AG04450 (cell line): ENCODE measurements at regions not wholly inside any gene's neighbourhood (a gene's known extent, or its start where the extent isn't known, plus 50 kb on each side); places are given as distances from the start of the nearest gene placed in this dataset.

Experiments used
- CTCF ChIA-PET: fragments of 300-600, 350-600 bp; formaldehyde crosslinking; extraction: SDS; loops from one replicate; lab custom pipeline; 2022; ENCODE audit warnings: antibody characterized with exemption, inconsistent platforms; lab: Charles Lee
- POLR2A ChIA-PET: fragments of 350-600 bp; formaldehyde crosslinking; extraction: SDS; loops from one replicate; lab custom pipeline; 2021; ENCODE audit warnings: antibody characterized with exemption, inconsistent platforms; lab: Yijun Ruan, JAX
- DNase-seq: peaks from one replicate; pipeline ENCODE4 v3.0.0-alpha.2; 2011; ENCODE audit warnings: low read depth, low spot score
- H3K27ac ChIP-seq: one replicate; pipeline ENCODE4 v1.5.1; 2012; ENCODE audit warnings: low read depth, low read length, control low read depth
- H3K27me3 ChIP-seq: one replicate; pipeline ENCODE4 v1.6.0; 2012; ENCODE audit warnings: low read length; ENCODE audit not compliant: control insufficient read depth, insufficient read depth
- H3K4me3 ChIP-seq: 2 replicates; pipeline ENCODE4 v1.5.1; 2011; ENCODE audit warnings: mild to moderate bottlenecking, low read depth, low read length, control low read depth
- H3K9me3 ChIP-seq: 2 replicates; pipeline ENCODE4 v1.5.1; 2012; ENCODE audit warnings: low read length; ENCODE audit not compliant: control insufficient read depth, insufficient read depth
- TF ChIP-seq, protein P1 (sequence below): IDR thresholded peaks from 2 replicates; pipeline ENCODE4 v1.5.1; 2011; ENCODE audit warnings: low read depth, low read length, control low read depth, inconsistent platforms

DNA sequence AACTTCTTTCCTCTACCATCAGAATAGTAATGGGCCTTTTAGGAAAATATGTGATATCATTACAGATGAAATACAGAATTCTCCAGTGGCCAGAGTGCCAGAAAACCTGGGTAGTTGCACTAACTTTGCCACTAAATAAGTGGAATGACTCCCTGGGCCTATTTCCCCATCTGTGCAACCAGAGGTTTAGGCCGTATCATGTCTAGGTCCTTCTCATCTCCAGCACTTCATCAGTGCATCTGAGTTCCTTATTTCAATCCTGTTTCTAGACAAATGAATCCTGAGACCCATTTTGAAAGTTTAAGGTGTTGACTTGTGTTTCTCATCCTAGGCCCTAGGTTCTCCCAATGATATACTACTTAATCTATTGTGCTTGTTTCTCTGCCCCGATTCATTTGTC, 236.2 kb downstream of the CD83 start:
- TF ChIP-seq, protein P1, sequence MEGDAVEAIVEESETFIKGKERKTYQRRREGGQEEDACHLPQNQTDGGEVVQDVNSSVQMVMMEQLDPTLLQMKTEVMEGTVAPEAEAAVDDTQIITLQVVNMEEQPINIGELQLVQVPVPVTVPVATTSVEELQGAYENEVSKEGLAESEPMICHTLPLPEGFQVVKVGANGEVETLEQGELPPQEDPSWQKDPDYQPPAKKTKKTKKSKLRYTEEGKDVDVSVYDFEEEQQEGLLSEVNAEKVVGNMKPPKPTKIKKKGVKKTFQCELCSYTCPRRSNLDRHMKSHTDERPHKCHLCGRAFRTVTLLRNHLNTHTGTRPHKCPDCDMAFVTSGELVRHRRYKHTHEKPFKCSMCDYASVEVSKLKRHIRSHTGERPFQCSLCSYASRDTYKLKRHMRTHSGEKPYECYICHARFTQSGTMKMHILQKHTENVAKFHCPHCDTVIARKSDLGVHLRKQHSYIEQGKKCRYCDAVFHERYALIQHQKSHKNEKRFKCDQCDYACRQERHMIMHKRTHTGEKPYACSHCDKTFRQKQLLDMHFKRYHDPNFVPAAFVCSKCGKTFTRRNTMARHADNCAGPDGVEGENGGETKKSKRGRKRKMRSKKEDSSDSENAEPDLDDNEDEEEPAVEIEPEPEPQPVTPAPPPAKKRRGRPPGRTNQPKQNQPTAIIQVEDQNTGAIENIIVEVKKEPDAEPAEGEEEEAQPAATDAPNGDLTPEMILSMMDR: no peak
- Histone ChIP-seq H3K4me3 (no peak overlapping the region), H3K9me3 (no peaks in the 10 kb centered on the region; the same call in 1 of the 2 replicates), H3K27me3 (peaks cover 19% of the 10 kb centered on the region), H3K27ac (no peak overlapping the region)
- DNase-seq: no peak
- ChIA-PET CTCF (no interaction called here), POLR2A (no interaction called here)

DNA sequence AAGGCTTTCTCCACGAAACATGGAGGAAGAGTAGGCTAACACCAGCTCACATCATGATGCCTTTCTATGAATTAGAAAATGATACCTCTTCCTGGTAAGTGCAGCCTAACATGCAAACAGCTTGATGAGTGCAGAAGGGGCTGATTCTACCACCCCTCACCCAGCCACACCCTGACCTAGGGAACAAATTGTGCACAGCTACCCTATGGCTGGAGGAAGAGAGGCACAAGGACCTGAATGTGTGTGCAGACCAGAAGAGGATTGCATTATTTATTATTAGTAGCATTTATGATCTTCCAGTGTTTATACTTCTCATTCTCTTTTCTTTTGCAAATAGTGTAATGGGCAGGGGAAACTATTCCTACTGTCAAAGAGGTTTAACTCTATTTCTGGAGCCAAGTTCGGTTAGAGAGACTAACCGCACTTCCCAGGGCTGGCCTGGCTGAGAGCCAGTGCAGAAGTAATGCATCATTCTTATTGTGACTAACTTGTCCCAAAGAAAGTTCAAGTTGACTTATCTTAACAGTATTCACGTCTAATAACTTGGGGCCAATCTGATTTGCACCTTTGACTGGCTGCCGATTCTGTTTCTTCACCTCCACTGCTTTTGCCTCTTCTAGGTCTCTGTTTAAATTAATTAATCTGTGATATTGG, 237.5 kb downstream of the CD83 start:
- peak; percentile 45 for DNase-seq
- ChIA-PET POLR2A (no interaction called here), CTCF (no interaction called here)
- no peak overlapping the region for H3K27ac ChIP-seq
- H3K27me3 ChIP-seq: peaks cover 16% of the 10 kb centered on the region
- TF ChIP-seq, protein P1: no peak
- no peak overlapping the region for H3K4me3 ChIP-seq
- no peaks in the 10 kb centered on the region; the same call in 1 of the 2 replicates for H3K9me3 ChIP-seq

DNA sequence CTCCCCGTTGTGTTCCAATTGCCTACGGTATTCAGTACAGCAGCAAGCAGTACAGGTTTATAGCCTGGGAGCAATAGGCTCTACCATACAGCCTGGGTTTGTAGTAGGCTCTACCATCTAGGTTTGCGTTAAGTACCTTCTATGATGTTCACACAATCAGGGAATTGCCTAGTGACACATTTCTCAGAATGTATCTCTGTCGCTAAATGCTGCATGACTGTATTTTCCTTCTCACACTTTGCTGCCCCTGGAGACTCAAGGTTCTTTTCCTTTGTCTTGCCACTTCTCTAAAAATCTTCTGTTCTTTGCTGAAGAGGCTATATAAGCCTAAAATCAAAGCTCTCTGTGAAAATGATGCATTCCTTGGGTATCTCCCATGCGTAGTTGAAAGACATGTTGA, 241.9 kb downstream of the CD83 start:
- H3K27ac ChIP-seq: no peak overlapping the region
- ChIA-PET POLR2A (no interaction called here), CTCF (no interaction called here)
- peaks cover 14% of the 10 kb centered on the region for H3K27me3 ChIP-seq
- H3K9me3 ChIP-seq: no peaks in the 10 kb centered on the region
- TF ChIP-seq, protein P1: no peak
- no peak for DNase-seq
- no peak overlapping the region for H3K4me3 ChIP-seq

DNA sequence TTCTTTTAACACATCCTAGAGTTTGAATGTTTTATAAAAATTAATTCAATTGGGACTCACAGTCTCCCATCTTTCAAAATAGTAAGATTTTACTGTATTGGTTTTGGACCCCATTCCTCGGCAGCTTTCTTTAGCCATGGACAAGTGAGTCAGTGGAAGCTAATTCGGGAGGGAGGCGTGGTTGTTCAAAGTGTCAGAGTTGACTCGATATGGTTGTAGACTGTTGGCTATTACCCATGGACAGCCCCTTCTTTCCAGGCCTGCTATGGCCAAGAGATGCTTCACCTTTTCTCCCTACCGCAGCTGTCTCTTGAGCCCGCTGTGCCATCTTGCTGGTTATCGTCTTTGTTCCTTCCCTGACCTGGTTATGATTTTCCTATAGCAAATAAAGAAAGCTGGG, 243.0 kb downstream of the CD83 start:
- POLR2A ChIA-PET: no interaction called here
- no peak overlapping the region for H3K4me3 ChIP-seq
- TF ChIP-seq, protein P1: no peak
- no peaks in the 10 kb centered on the region for H3K9me3 ChIP-seq
- CTCF ChIA-PET: no interaction called here
- peaks cover 14% of the 10 kb centered on the region for H3K27me3 ChIP-seq
- H3K27ac ChIP-seq: no peak overlapping the region
- no peak for DNase-seq

DNA sequence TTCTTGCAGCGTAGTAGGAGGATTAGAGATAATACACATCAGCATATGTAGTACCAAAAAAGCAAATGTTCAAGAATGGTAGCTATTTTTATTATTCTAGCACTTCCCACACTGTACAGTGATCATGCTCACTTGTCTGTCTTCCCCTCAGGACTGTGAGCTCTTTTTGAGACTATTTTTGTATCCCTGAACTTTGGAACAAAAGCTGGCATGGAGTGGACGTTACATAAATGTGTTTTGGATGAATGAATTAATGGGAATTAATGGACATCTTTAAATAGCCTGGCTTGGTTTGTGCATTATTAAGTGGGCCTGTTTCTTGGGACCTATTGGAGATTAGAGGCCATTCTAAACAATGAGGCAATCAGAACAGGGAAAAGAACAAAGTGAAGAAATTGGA, 243.7 kb downstream of the CD83 start:
- H3K4me3 ChIP-seq: no peak overlapping the region
- ChIA-PET POLR2A (no interaction called here), CTCF (no interaction called here)
- no peak overlapping the region for H3K27ac ChIP-seq
- DNase-seq: no peak
- TF ChIP-seq, protein P1: no peak
- H3K9me3 ChIP-seq: no peaks in the 10 kb centered on the region
- H3K27me3 ChIP-seq: peaks cover 14% of the 10 kb centered on the region
